ENCODE measurements at regions not wholly inside any gene's neighbourhood (a gene's known extent, or its start where the extent isn't known, plus 50 kb on each side); places are given as distances from the start of the nearest gene placed in this dataset.

- H3K27ac ChIP-seq, result peak overlapping the region; percentile 79
- no peak for TF ChIP-seq CTCF (conservative IDR thresholded peaks at IDR 0.05)
These were observed 186.8 kb downstream of the ZEB2 start for GRCh38 chr2:144333143-144333555.

- TF ChIP-seq CTCF (conservative IDR thresholded peaks at IDR 0.05), result no peak
- peak overlapping the region; percentile 79 for H3K27ac ChIP-seq
These were observed 187.4 kb downstream of the ZEB2 start for GRCh38 chr2:144332356-144333142.

DNA sequence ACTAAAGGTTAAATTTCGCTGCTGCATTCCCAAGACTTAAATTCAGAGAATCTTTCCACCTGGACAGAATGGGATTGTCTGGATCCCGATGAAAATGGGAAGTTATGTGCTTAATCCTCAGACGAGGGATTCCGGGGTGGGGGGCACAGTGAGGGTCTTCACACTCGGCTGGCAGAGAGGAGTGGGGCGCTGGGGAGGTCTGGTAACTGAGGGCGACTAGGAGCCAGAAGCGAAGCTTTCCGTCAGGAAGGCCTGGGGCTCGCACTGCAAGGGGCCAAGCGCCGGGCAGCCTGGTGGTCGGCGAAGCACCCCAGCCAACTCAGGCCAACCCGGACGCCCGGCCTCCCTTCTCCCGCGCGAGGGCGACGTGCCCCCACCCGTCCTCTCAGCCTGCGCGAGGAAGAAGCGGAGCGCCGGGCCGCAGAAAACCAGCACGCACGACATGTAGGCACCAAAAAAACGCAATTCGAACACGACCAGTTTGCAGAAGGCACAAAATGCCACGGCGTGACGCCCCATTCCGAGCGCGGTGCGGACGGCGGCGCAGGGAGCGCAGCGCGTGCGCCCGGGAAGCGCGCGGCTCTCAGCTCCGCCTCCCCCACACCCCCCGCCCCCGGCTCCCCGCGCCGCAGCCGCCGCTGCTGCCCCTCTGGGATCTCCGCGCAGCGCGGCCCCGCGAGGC, 188.1 kb downstream of the ZEB2 start:
- peak overlapping the region; percentile 79 for H3K27ac ChIP-seq
- peak; percentile 34 for TF ChIP-seq CTCF (conservative IDR thresholded peaks at IDR 0.05)

DNA sequence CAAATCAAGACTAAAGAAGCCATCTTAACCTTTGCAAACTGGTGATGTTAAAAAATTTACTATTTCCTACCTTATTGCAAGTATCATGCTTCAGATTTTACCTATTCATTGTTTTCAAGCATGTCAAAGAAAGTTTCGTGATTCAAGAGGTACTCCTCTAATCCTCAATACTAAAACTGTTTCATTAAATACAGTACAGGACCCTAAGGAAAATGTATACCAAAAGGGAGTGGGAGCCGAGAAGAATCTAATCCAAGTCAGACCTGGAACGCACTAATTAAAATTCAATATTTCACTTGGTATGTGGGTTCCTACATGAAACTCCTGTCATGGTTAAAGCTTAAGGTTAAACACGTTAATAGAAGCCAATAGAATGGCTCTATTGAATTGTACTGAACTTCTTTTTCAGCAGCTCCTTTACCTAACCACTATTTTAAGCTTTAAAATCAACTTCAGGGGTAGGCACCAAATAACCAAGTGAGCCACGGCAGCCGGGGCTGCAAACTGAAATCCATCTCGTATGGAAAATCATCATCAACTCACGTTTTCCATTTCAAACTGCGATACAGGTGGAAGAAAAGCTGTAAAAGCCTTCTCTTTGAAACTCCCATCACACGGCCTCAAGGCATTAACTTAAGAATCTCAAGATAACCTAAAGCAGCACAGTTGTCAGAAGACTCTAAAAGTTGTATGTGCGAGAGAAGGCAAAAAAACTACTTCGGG, 188.8 kb downstream of the ZEB2 start:
- no peak for TF ChIP-seq CTCF (conservative IDR thresholded peaks at IDR 0.05)
- H3K27ac ChIP-seq, result peak overlapping the region; percentile 79; the same call in 1 of the 2 replicates

- no peak overlapping the region for H3K27ac ChIP-seq
- no peak for TF ChIP-seq CTCF (conservative IDR thresholded peaks at IDR 0.05)
These were observed 190.4 kb downstream of the ZEB2 start for GRCh38 chr2:144329472-144329871.

- TF ChIP-seq CTCF (conservative IDR thresholded peaks at IDR 0.05), result no peak
- H3K27ac ChIP-seq, result no peak overlapping the region
These were observed 191.0 kb downstream of the ZEB2 start for GRCh38 chr2:144328938-144329337.

DNA sequence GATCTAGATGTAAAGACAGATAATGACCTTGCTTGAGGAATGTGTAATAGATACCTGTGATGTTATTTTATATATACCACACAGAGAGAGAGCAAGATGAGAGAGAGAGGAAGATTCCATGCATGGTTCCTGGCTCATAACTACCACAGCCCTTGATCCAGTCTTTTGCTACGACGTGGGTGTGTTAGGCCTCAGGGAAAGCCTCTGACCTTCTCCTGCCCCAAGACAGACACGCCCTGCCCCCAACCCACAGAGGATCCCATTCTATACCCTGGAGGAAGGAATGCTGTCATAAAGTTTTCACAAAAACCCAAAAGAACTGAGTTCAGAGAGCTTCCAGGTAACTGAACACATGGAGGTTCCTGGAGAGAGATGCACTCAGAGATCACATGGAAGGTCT, 193.1 kb downstream of the ZEB2 start:
- no peak for TF ChIP-seq CTCF (conservative IDR thresholded peaks at IDR 0.05)
- no peak overlapping the region for H3K27ac ChIP-seq

Measured in VCaP (cell line).